ENCODE measurements at regions not wholly inside any gene's neighbourhood (a gene's known extent, or its start where the extent isn't known, plus 50 kb on each side); places are given as distances from the start of the nearest gene placed in this dataset.

GRCh38 chr18:75830828-75831227, 403.3 kb upstream of the SMIM21 start:
- no peak for TF ChIP-seq POLR2AphosphoS5 (IDR thresholded peaks at IDR 0.05; ENCODE audit: low read depth)
- no peak for TF ChIP-seq CTCF (conservative IDR thresholded peaks at IDR 0.05; ENCODE audit: low read depth in 2 of 2)
- no peak for TF ChIP-seq EZH2phosphoT487 (IDR thresholded peaks at IDR 0.05; ENCODE audit: unreplicated experiment)
- TF ChIP-seq EZH2 (IDR thresholded peaks at IDR 0.05; ENCODE audit: low read depth, unreplicated experiment): no peak
- TF ChIP-seq CREB1 (CRISPR knock-in tag; IDR thresholded peaks at IDR 0.05; ENCODE audit: low read depth): no peak
- TF ChIP-seq ZNF331 (CRISPR knock-in tag; IDR thresholded peaks at IDR 0.05; ENCODE audit: low read depth): no peak
- no peak for TF ChIP-seq JUNB (IDR thresholded peaks at IDR 0.05; ENCODE audit: unreplicated experiment)
- no peak for TF ChIP-seq STAT1 (IDR thresholded peaks at IDR 0.05; ENCODE audit: unreplicated experiment)
- no peak for TF ChIP-seq ETS1 (IDR thresholded peaks at IDR 0.05)
- TF ChIP-seq NANOG (IDR thresholded peaks at IDR 0.05; ENCODE audit: borderline replicate concordance): no peak

All from GM23338 (cell line).